ENCODE measurements at regions not wholly inside any gene's neighbourhood (a gene's known extent, or its start where the extent isn't known, plus 50 kb on each side); places are given as distances from the start of the nearest gene placed in this dataset.

DNA sequence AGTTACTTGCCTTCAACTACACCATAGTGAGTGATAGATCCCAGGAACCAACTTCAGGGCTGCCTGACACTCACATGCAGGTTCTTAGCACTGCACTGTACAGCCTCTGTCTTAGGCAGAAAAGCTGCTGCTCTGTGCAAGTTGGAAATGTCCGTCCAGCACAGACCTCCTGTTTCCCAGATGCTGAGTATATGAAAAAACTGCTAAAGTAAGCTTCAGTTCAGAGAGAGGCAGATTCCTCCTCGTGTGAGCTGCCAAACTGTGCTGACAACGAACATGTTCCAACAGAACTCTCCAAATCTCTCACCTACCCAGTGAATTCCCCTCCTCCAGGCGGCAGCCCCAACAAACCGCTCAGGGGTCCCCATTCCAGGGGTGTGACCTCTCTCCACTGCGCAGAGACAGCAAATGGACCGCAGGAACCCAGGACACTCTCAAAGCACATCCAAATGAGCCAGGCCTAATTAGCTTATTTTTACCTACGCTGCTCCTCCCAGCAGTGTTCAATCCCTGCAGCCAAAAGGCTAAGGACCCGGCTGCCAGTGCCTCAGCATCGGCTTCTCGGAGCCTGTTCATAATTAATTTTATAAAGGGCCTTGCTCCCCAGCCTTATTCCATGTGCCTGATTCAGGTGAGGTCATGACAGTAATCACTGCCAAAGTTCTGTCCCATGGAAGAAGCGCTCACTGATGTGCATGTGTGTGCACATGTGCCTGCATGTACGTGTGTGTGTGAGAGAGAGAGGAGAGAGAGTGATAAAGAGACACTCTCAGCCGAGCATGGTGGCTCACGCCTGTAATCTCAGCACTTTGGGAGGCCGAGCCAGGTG lies 159.5 kb upstream of the AUTS2 start:
- ATAC-seq (peak in 1 of 4 donors; percentile 51), DNase-seq (no peak)
- intact Hi-C loops (cut with DNase I) = no loop called here
- TF ChIP-seq, protein P1, sequence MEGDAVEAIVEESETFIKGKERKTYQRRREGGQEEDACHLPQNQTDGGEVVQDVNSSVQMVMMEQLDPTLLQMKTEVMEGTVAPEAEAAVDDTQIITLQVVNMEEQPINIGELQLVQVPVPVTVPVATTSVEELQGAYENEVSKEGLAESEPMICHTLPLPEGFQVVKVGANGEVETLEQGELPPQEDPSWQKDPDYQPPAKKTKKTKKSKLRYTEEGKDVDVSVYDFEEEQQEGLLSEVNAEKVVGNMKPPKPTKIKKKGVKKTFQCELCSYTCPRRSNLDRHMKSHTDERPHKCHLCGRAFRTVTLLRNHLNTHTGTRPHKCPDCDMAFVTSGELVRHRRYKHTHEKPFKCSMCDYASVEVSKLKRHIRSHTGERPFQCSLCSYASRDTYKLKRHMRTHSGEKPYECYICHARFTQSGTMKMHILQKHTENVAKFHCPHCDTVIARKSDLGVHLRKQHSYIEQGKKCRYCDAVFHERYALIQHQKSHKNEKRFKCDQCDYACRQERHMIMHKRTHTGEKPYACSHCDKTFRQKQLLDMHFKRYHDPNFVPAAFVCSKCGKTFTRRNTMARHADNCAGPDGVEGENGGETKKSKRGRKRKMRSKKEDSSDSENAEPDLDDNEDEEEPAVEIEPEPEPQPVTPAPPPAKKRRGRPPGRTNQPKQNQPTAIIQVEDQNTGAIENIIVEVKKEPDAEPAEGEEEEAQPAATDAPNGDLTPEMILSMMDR (IDR thresholded peaks at IDR 0.05) = no peak
- no peak for TF ChIP-seq POLR2A (IDR thresholded peaks at IDR 0.05)
- no peaks in the 10 kb centered on the region for H3K27me3 ChIP-seq
- no peak overlapping the region for H3K27ac ChIP-seq
- H3K9me3 ChIP-seq = no peaks in the 10 kb centered on the region
- peaks cover 0 to 7% (median 0%) of the 10 kb centered on the region in 12 donors for H3K4me1 ChIP-seq
- 58 to 77% (median 69%) methylated on average over 15 to 16 of the region's 16 CpGs for WGBS, 4 donors
- H3K4me3 ChIP-seq = no peak overlapping the region
- no peaks in the 10 kb centered on the region for H3K36me3 ChIP-seq

DNA sequence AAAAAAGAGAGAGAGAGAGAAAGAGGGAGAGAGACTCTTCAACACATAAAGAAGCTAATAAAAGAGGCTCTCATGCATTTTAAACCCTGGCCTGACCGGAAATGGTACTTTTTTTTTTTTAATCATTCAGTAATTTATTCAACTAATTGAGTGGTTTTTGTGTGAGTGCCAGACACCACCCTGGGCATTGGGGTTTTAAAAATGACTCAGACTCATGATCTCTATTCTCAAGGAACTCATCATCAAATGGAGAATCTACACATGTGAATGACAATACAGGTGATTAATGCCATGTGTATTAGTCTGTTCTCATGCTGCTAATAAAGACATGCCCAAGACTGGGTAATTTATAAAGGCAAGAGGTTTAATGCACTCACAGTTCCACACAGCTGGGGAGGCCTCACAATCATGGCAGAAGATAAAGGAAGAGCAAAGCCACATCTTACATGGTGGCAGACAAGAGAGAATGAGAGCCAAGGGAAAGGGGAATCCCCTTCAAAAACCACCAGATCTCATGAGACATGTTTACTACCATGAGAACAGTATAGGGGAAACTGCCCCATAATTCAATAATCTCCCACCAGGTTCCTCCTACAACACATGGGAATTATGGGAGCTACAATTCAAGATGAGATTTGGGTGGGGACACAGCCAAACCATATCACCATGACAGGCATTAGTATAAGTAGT lies 158.5 kb upstream of the AUTS2 start:
- no peak overlapping the region for H3K27ac ChIP-seq
- H3K36me3 ChIP-seq = no peaks in the 10 kb centered on the region

GRCh38 chr7:69440976-69441375 lies 157.3 kb upstream of the AUTS2 start:
- intact Hi-C loops (cut with DNase I) = no loop called here
- no peak for DNase-seq
- H3K36me3 ChIP-seq = no peaks in the 10 kb centered on the region
- H3K4me3 ChIP-seq = no peak overlapping the region
- H3K9me3 ChIP-seq = no peaks in the 10 kb centered on the region
- no peaks in the 10 kb centered on the region for H3K27me3 ChIP-seq
- TF ChIP-seq POLR2A (IDR thresholded peaks at IDR 0.05) = no peak
- TF ChIP-seq, protein P1 (IDR thresholded peaks at IDR 0.05) = no peak
- H3K4me1 ChIP-seq = peaks cover 0 to 7% (median 0%) of the 10 kb centered on the region in 12 donors
- 72 to 90% (median 86%) methylated on average over 2 of the region's 2 CpGs for WGBS, 4 donors
- ATAC-seq = no peak
- H3K27ac ChIP-seq = no peak overlapping the region

More for the DNA sequence above, 158.5 kb upstream of the AUTS2 start:
- Histone ChIP-seq H3K27me3 (no peaks in the 10 kb centered on the region), H3K9me3 (no peaks in the 10 kb centered on the region), H3K4me1 (peaks cover 0 to 7% (median 0%) of the 10 kb centered on the region in 12 donors), H3K4me3 (no peak overlapping the region)
- no peak for DNase-seq
- WGBS, 4 donors = 90 to 100% (median 94%) methylated on average over 1 of the region's 1 CpG
- ATAC-seq = no peak
- TF ChIP-seq, protein P1 (IDR thresholded peaks at IDR 0.05) = no peak
- no peak for TF ChIP-seq POLR2A (IDR thresholded peaks at IDR 0.05)
- intact Hi-C loops (cut with DNase I) = no loop called here

- Histone ChIP-seq H3K27ac (no peak overlapping the region), H3K4me1 (peaks cover 0 to 7% (median 0%) of the 10 kb centered on the region in 12 donors), H3K27me3 (no peaks in the 10 kb centered on the region), H3K4me3 (no peak overlapping the region), H3K36me3 (no peaks in the 10 kb centered on the region), H3K9me3 (no peaks in the 10 kb centered on the region)
- no peak for TF ChIP-seq POLR2A (IDR thresholded peaks at IDR 0.05)
- TF ChIP-seq, protein P1 (IDR thresholded peaks at IDR 0.05) = no peak
- 45 to 91% (median 81%) methylated on average over 2 of the region's 2 CpGs for WGBS, 4 donors
- DNase-seq (no peak), ATAC-seq (no peak)
- intact Hi-C loops (cut with DNase I) = no loop called here
Measured at GRCh38 chr7:69443136-69443535, 155.1 kb upstream of the AUTS2 start.
